DND-41 (cell line): ENCODE measurements at regions not wholly inside any gene's neighbourhood (a gene's known extent, or its start where the extent isn't known, plus 50 kb on each side); places are given as distances from the start of the nearest gene placed in this dataset.

Experiments used
- ATAC-seq: fragments of 200-7000 bp; cut with Tn5 transposase; 3 replicates; pipeline ENCODE4 v1.9.1; 2021; ENCODE audit warnings: low read depth; ENCODE audit not compliant: insufficient read depth
- DNase-seq: peaks from one replicate; pipeline ENCODE4 v3.0.0-alpha.2; 2020
- H2AFZ ChIP-seq: 2 replicates; pipeline ENCODE4 v1.6.0; 2012; ENCODE audit warnings: low read depth, low read length
- H3K27ac ChIP-seq: 2 replicates; pipeline ENCODE4 v1.5.1; 2012; ENCODE audit warnings: low read length, inconsistent platforms
- H3K27me3 ChIP-seq: fragments of 200-600 bp; sonication (generic); 2 replicates; pipeline ENCODE4 v1.6.0; 2012; ENCODE audit warnings: low read length, mild to moderate bottlenecking, inconsistent platforms; ENCODE audit not compliant: insufficient read depth, poor library complexity
- H3K36me3 ChIP-seq: 2 replicates; pipeline ENCODE4 v1.5.1; 2012; ENCODE audit warnings: low read length, inconsistent platforms; ENCODE audit not compliant: insufficient read depth
- H3K4me1 ChIP-seq: 2 replicates; pipeline ENCODE4 v1.5.1; 2012; ENCODE audit warnings: mild to moderate bottlenecking, low read length; ENCODE audit not compliant: insufficient read depth
- H3K4me2 ChIP-seq: 2 replicates; pipeline ENCODE4 v1.6.0; 2012; ENCODE audit warnings: mild to moderate bottlenecking, moderate library complexity, low read length, inconsistent platforms; ENCODE audit not compliant: insufficient read depth
- H3K4me3 ChIP-seq, 2 experiments: fragments of 200-600 bp in 1 of 2; shearing (Covaris generic) in 1 of 2; 2 replicates each; pipeline ENCODE4 v1.5.1; 2012 to 2016; ENCODE audit warnings: inconsistent platforms in 2 of 2, low read length in 2 of 2, mild to moderate bottlenecking in 2 of 2, low read depth in 1 of 2, moderate library complexity in 1 of 2
- H3K79me2 ChIP-seq: 2 replicates; pipeline ENCODE4 v1.6.0; 2012; ENCODE audit warnings: low read length, inconsistent platforms; ENCODE audit not compliant: insufficient read depth
- H3K9ac ChIP-seq: 2 replicates; pipeline ENCODE4 v1.6.0; 2012; ENCODE audit warnings: low read depth, mild to moderate bottlenecking, inconsistent platforms, low read length, moderate library complexity
- H3K9me3 ChIP-seq: 2 replicates; pipeline ENCODE4 v1.5.1; 2012; ENCODE audit warnings: low read length, moderate library complexity, mild to moderate bottlenecking, inconsistent platforms; ENCODE audit not compliant: insufficient read depth, severe bottlenecking
- H4K20me1 ChIP-seq: 2 replicates; pipeline ENCODE4 v1.6.0; 2012; ENCODE audit warnings: low read length; ENCODE audit not compliant: insufficient read depth
- CTCF ChIP-seq: IDR thresholded peaks from 2 replicates; pipeline ENCODE4 v1.5.1; 2012; ENCODE audit warnings: borderline replicate concordance, low read length, moderate library complexity, mild to moderate bottlenecking; ENCODE audit not compliant: poor library complexity, severe bottlenecking; ENCODE audit errors: extremely low read depth
- EZH2 ChIP-seq: IDR thresholded peaks from 3 replicates; pipeline ENCODE4 v1.6.1; 2012; ENCODE audit warnings: borderline replicate concordance, low read depth, mild to moderate bottlenecking, moderate library complexity, low read length, inconsistent platforms; ENCODE audit not compliant: severe bottlenecking

GRCh38 chr5:143755966-143756365 is 56.0 kb upstream of the HMHB1 start:
- Histone ChIP-seq H3K79me2 (no peaks in the 10 kb centered on the region), H3K4me1 (no peaks in the 10 kb centered on the region), H2AFZ (no peak overlapping the region), H4K20me1 (no peaks in the 10 kb centered on the region), H3K36me3 (no peaks in the 10 kb centered on the region), H3K4me3 (no peak overlapping the region), H3K27me3 (no peaks in the 10 kb centered on the region), H3K27ac (no peak overlapping the region), H3K9ac (no peak overlapping the region), H3K4me2 (no peak overlapping the region), H3K9me3 (no peaks in the 10 kb centered on the region)
- TF ChIP-seq CTCF = no peak
- no peak for TF ChIP-seq EZH2
- ATAC-seq (no peak), DNase-seq (no peak)

- H3K9ac ChIP-seq = no peak overlapping the region
- H3K79me2 ChIP-seq = no peaks in the 10 kb centered on the region
- TF ChIP-seq CTCF (no peak), EZH2 (no peak)
- no peak overlapping the region for H3K4me3 ChIP-seq
- H3K27ac ChIP-seq = no peak overlapping the region
- H3K9me3 ChIP-seq = no peaks in the 10 kb centered on the region
- H4K20me1 ChIP-seq = no peaks in the 10 kb centered on the region
- no peaks in the 10 kb centered on the region for H3K4me1 ChIP-seq
- ATAC-seq (no peak), DNase-seq (no peak)
- H3K4me2 ChIP-seq = no peak overlapping the region
- H3K36me3 ChIP-seq = no peaks in the 10 kb centered on the region
- no peak overlapping the region for H2AFZ ChIP-seq
- no peaks in the 10 kb centered on the region for H3K27me3 ChIP-seq
Measured at GRCh38 chr5:143752165-143752850, 59.7 kb upstream of the HMHB1 start.

DNA sequence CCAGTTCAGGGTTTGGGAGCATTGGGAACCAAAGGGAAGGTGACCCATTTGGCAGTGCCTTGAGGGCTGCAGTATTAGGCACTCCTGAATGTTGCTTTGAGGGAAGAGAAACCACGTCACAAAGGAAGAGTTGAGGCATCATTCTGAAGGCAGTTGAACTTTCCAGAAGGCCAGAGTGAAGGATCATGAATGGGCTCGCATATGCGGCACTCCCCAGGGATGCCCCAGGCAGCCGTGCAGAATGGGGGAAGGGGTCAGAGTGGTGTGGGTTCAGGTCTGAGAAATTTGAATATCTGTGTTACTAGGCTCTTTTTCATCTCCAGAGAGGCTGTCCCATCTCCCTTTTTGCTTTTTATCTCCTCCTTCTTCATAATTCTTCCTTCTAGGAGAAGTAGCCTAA is 60.6 kb upstream of the HMHB1 start:
- ATAC-seq = no peak
- no peak overlapping the region for H3K4me3 ChIP-seq
- H3K4me1 ChIP-seq = no peaks in the 10 kb centered on the region
- H2AFZ ChIP-seq = no peak overlapping the region
- no peaks in the 10 kb centered on the region for H4K20me1 ChIP-seq
- no peak overlapping the region for H3K4me2 ChIP-seq
- TF ChIP-seq EZH2 (no peak), CTCF (no peak)
- H3K36me3 ChIP-seq = no peaks in the 10 kb centered on the region
- no peaks in the 10 kb centered on the region for H3K9me3 ChIP-seq
- H3K27ac ChIP-seq = no peak overlapping the region
- H3K79me2 ChIP-seq = no peaks in the 10 kb centered on the region
- no peaks in the 10 kb centered on the region for H3K27me3 ChIP-seq
- no peak for DNase-seq
- no peak overlapping the region for H3K9ac ChIP-seq
